ENCODE measurements at regions not wholly inside any gene's neighbourhood (a gene's known extent, or its start where the extent isn't known, plus 50 kb on each side); places are given as distances from the start of the nearest gene placed in this dataset.

- TF ChIP-seq CTCF (IDR thresholded peaks at IDR 0.05; ENCODE audit: low read depth, low read length, missing control alignments): no peak
- no peak overlapping the region for H3K4me3 ChIP-seq (ENCODE audit: low read depth, low read length)
- in situ Hi-C loops (cut with HindIII; ENCODE audit: low sequenced_read_pairs): no loop called here
- DNase-seq (ENCODE audit: low read depth): no peak
Measured at GRCh38 chr4:181643466-181643865, 599.7 kb upstream of the TENM3 start.

GRCh38 chr4:181645489-181645888 is 597.7 kb upstream of the TENM3 start:
- in situ Hi-C loops (cut with HindIII; ENCODE audit: low sequenced_read_pairs): no loop called here
- no peak for TF ChIP-seq CTCF (IDR thresholded peaks at IDR 0.05; ENCODE audit: low read depth, low read length, missing control alignments)
- no peak for DNase-seq (ENCODE audit: low read depth)
- H3K4me3 ChIP-seq (ENCODE audit: low read depth, low read length): no peak overlapping the region

DNA sequence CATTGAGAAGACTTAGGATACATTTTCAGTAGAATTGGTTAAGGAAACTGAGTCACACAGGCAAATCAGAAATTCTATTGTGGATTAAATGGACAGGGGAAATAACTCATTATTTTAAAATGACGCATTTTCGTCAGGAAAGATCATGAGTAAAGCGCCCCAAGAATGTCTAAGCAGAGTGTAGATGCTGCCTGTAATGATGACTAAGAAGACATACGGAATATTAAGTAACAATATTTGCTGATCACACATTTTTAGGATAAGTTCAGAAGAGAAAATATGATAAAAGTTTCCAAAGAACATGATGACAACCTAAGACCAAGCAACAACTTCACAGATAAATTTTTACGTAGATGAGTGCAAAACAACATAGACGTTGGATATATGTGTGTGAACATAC is 596.3 kb upstream of the TENM3 start:
- in situ Hi-C loops (cut with HindIII; ENCODE audit: low sequenced_read_pairs): no loop called here
- H3K4me3 ChIP-seq (ENCODE audit: low read depth, low read length): no peak overlapping the region
- no peak for TF ChIP-seq CTCF (IDR thresholded peaks at IDR 0.05; ENCODE audit: low read depth, low read length, missing control alignments)
- no peak for DNase-seq (ENCODE audit: low read depth)

DNA sequence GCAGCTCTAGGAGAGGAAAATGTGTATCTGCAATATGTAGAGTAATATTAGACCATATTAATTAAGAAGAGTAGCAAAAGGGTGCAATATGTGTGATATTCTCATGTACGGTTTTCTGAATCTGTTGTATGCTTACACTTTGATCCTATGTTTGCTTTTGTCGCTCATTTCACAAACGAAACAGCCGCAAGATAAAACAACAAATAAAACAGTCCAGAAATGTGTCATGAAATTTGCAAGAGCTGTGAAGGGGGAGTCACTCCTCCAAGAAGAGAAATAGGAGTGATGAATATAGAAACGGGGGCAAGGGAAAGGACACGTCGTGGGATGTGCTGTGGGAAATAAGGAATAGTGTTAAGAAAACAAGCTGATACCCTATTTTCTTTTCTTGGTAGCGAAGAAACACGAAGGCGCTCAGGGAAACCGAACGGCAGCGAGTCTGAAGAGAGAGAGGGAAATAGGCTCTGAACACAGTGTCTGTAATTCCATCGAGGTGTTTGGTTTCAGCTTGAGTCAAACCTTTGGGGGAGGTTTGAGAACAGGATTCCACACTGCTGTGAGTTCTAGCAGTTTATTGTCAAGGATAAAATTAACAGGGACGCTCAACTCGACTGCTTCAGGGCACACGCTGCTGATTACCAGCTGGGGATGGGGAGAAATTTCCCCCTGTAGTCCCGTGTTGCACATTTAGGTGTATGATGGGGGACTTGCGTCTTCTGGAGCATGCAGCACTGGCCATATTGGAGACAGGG is 595.6 kb upstream of the TENM3 start:
- no peak for TF ChIP-seq CTCF (IDR thresholded peaks at IDR 0.05; ENCODE audit: low read depth, low read length, missing control alignments)
- H3K4me3 ChIP-seq (ENCODE audit: low read depth, low read length): no peak overlapping the region
- no peak for DNase-seq (ENCODE audit: low read depth)
- in situ Hi-C loops (cut with HindIII; ENCODE audit: low sequenced_read_pairs): no loop called here

DNA sequence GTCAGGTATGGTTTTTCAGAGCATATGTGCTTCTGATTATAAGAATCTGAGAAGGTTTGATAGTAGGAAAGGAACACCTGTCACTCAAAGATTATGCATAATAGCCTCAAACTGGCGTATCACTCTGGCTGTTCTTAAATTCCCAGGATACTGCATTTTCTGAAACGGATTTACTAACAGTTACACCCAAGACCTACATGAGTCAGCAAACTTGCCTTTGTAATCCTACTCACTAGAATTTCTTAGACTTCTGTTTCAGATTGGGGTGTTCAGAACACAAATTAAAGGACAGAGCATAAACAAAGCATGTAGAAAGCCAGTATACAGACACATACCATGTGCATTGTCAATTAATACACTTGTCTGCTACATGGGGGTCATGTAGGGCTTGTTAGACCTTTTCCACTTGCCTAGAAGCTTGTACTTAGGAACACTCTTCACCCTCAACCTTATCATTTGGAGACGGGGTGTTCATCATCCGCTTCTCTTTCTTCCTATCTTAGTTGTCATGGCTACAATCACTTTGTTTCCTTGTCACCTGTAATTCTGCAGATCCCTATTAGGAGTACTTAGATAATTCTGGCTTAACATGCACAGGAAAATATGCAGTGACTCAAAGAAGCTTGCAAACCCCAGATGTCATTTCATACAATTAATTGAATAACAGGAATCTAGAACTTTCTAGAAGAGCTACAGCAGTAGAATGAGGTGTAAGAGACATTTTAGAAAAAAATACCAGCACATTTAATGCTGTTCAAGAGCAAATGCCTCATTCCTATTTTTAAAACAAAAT is 593.0 kb upstream of the TENM3 start:
- no peak for DNase-seq (ENCODE audit: low read depth)
- no peak overlapping the region for H3K4me3 ChIP-seq (ENCODE audit: low read depth, low read length)
- TF ChIP-seq CTCF (IDR thresholded peaks at IDR 0.05; ENCODE audit: low read depth, low read length, missing control alignments): no peak
- in situ Hi-C loops (cut with HindIII; ENCODE audit: low sequenced_read_pairs): no loop called here

- H3K4me3 ChIP-seq (ENCODE audit: low read depth, low read length): no peak overlapping the region
- no peak for TF ChIP-seq CTCF (IDR thresholded peaks at IDR 0.05; ENCODE audit: low read depth, low read length, missing control alignments)
- no peak for DNase-seq (ENCODE audit: low read depth)
- in situ Hi-C loops (cut with HindIII; ENCODE audit: low sequenced_read_pairs): no loop called here
Measured at GRCh38 chr4:181656748-181657147, 586.5 kb upstream of the TENM3 start.

Measured in astrocyte of the cerebellum (primary cell).